Mammary epithelial cell (primary cell): ENCODE measurements at regions not wholly inside any gene's neighbourhood (a gene's known extent, or its start where the extent isn't known, plus 50 kb on each side); places are given as distances from the start of the nearest gene placed in this dataset.

Experiments used
- CTCF ChIP-seq, 2 donors: IDR thresholded peaks in 1 of 2; conservative IDR thresholded peaks in 1 of 2; 2 replicates each; pipeline ENCODE4 v1.5.1; 2011 to 2012; ENCODE audit warnings: inconsistent platforms in 2 of 2, low read length in 2 of 2, mild to moderate bottlenecking in 2 of 2, control low read depth in 1 of 2, low read depth in 1 of 2; ENCODE audit not compliant: insufficient read depth in 1 of 2; ENCODE audit errors: extremely low read depth in 1 of 2
- EZH2 ChIP-seq: IDR thresholded peaks from 2 replicates; pipeline ENCODE4 v1.6.1; 2012; ENCODE audit warnings: low read length, inconsistent platforms, borderline replicate concordance

- TF ChIP-seq CTCF (conservative IDR thresholded peaks at IDR 0.05 in 1 of 2, IDR thresholded peaks at IDR 0.05 in 1 of 2; ENCODE audit: extremely low read depth in 1 of 2, insufficient read depth in 1 of 2, low read depth in 1 of 2, low read length in 2 of 2) (no peak), EZH2 (no peak)
These were observed 64.7 kb upstream of the LMO2 start for GRCh38 chr11:33956611-33957010.
